Transverse colon (tissue), 3 donors: ENCODE measurements at regions not wholly inside any gene's neighbourhood (a gene's known extent, or its start where the extent isn't known, plus 50 kb on each side); places are given as distances from the start of the nearest gene placed in this dataset.

Experiments used
- POLR2A ChIP-seq: fragments of 450-650 bp; IDR thresholded peaks from one replicate; pipeline ENCODE4 v1.6.1; 2016; ENCODE audit warnings: antibody characterized with exemption, mild to moderate bottlenecking, moderate library complexity
- POLR2AphosphoS5 ChIP-seq, 3 donors: sonication (generic); formaldehyde crosslinking; IDR thresholded peaks; one replicate each; pipeline ENCODE4 v1.6.1; 2016; ENCODE audit warnings: antibody characterized with exemption in 3 of 3

DNA sequence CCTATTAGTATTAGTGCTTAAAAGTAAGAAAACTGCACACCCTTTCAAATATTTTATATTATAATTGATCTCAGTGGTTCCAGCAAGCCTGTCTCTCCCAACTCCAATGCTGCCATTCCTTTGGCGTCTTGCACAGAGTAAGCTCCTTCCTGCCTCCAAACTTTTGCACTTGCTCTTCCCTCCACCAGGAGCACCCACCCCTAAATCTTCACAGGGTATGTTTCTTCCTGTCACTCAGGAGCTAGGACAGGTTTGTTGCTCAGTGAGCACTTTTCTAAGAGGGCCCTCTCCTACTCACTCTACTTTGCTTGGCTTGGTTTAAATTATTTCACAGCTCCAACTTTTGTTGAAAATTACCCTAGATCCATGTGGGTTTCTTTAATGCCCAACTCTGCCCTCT is 189.1 kb upstream of the ADRA1B start:
- TF ChIP-seq POLR2AphosphoS5 (IDR thresholded peaks at IDR 0.05) (no peak), POLR2A (no peak)
